ENCODE measurements at regions not wholly inside any gene's neighbourhood (a gene's known extent, or its start where the extent isn't known, plus 50 kb on each side); places are given as distances from the start of the nearest gene placed in this dataset.
"Not testable (repeated sequence)": the region's sequence is repeated elsewhere in the genome, so short reads cannot be mapped to it uniquely, and the experiment has no call there.

GRCh38 chr9:90506402-90506801 lies 136.2 kb downstream of the DIRAS2 start:
- H3K23ac ChIP-seq (ENCODE audit: low read depth, low read length, poor library complexity); H2BK12ac ChIP-seq (ENCODE audit: low read length); H3K4me2 ChIP-seq (ENCODE audit: insufficient read depth, low read length, poor library complexity, severe bottlenecking); H4K91ac ChIP-seq (ENCODE audit: low read depth, low read length, poor library complexity); H2BK5ac ChIP-seq (ENCODE audit: low read length); H3K14ac ChIP-seq (ENCODE audit: low read length); H3K79me1 ChIP-seq (ENCODE audit: low read depth, low read length); H2AFZ ChIP-seq (ENCODE audit: low read length); H3K18ac ChIP-seq (ENCODE audit: low read length); H3K27me3 ChIP-seq (ENCODE audit: control insufficient read depth in 3 of 3, insufficient read depth in 3 of 3, low read depth in 1 of 3, low read length in 3 of 3); H3K36me3 ChIP-seq (replicated peaks in 1 of 2; ENCODE audit: control insufficient read depth in 2 of 2, insufficient read depth in 2 of 2, low read length in 2 of 2); H2BK120ac ChIP-seq (ENCODE audit: low read depth, low read length); H3K4me3 ChIP-seq (ENCODE audit: low read length in 2 of 2); H3K4ac ChIP-seq (ENCODE audit: low read length); H2AK5ac ChIP-seq (ENCODE audit: low read depth, low read length); H2BK15ac ChIP-seq (ENCODE audit: low read length); H4K8ac ChIP-seq (ENCODE audit: low read depth, low read length); DNase-seq (ENCODE audit: low spot score); H3K9ac ChIP-seq (ENCODE audit: low read depth, low read length, poor library complexity); H3K27ac ChIP-seq (replicated peaks; ENCODE audit: low read length): not testable (repeated sequence)
- Histone ChIP-seq H3K4me1 (ENCODE audit: control insufficient read depth in 2 of 2, insufficient read depth in 1 of 2, low read depth in 1 of 2, low read length in 2 of 2) (peaks cover 1 to 11% of the 10 kb centered on the region in 2 donors), H3K9me3 (replicated peaks in 1 of 2; ENCODE audit: control insufficient read depth in 2 of 2, insufficient read depth in 1 of 2, low read depth in 1 of 2, low read length in 2 of 2) (peaks cover 3 to 16% of the 10 kb centered on the region in 2 donors)
- WGBS, 2 donors (ENCODE audit: extremely low coverage in 2 of 2, insufficient read length in 2 of 2, insufficient replicate concordance in 1 of 2), result no CpG with 5 or more reads among the region's 4 CpGs

- H3K4me2 ChIP-seq (ENCODE audit: insufficient read depth, low read length, poor library complexity, severe bottlenecking), result no peak overlapping the region
- H3K4ac ChIP-seq (ENCODE audit: low read length), result no peak overlapping the region
- H2AFZ ChIP-seq (ENCODE audit: low read length), result no peak overlapping the region
- H2BK15ac ChIP-seq (ENCODE audit: low read length), result no peak overlapping the region
- H3K27ac ChIP-seq (replicated peaks; ENCODE audit: low read length), result no peak overlapping the region
- no peaks in the 10 kb centered on the region for H3K4me1 ChIP-seq (ENCODE audit: control insufficient read depth in 2 of 2, insufficient read depth in 1 of 2, low read depth in 1 of 2, low read length in 2 of 2)
- H3K9me3 ChIP-seq (replicated peaks in 1 of 2; ENCODE audit: control insufficient read depth in 2 of 2, insufficient read depth in 1 of 2, low read depth in 1 of 2, low read length in 2 of 2), result peaks cover 3 to 13% of the 10 kb centered on the region in 2 donors
- H3K4me3 ChIP-seq (ENCODE audit: low read length in 2 of 2), result no peak overlapping the region
- H3K27me3 ChIP-seq (ENCODE audit: control insufficient read depth in 3 of 3, insufficient read depth in 3 of 3, low read depth in 1 of 3, low read length in 3 of 3), result no peaks in the 10 kb centered on the region
- H2AK5ac ChIP-seq (ENCODE audit: low read depth, low read length), result no peak overlapping the region
- no peak overlapping the region for H3K14ac ChIP-seq (ENCODE audit: low read length)
- H2BK12ac ChIP-seq (ENCODE audit: low read length), result no peak overlapping the region
- no peak for DNase-seq (ENCODE audit: low spot score)
- no peaks in the 10 kb centered on the region for H3K79me1 ChIP-seq (ENCODE audit: low read depth, low read length)
- H3K18ac ChIP-seq (ENCODE audit: low read length), result no peak overlapping the region
- H3K36me3 ChIP-seq (replicated peaks in 1 of 2; ENCODE audit: control insufficient read depth in 2 of 2, insufficient read depth in 2 of 2, low read length in 2 of 2), result no peaks in the 10 kb centered on the region
- no peak overlapping the region for H4K91ac ChIP-seq (ENCODE audit: low read depth, low read length, poor library complexity)
- H4K8ac ChIP-seq (ENCODE audit: low read depth, low read length), result no peak overlapping the region
- no peak overlapping the region for H3K9ac ChIP-seq (ENCODE audit: low read depth, low read length, poor library complexity)
- no CpG with 5 or more reads among the region's 2 CpGs for WGBS, 2 donors (ENCODE audit: extremely low coverage in 2 of 2, insufficient read length in 2 of 2, insufficient replicate concordance in 1 of 2)
- no peak overlapping the region for H3K23ac ChIP-seq (ENCODE audit: low read depth, low read length, poor library complexity)
- H2BK120ac ChIP-seq (ENCODE audit: low read depth, low read length), result no peak overlapping the region
- H2BK5ac ChIP-seq (ENCODE audit: low read length), result no peak overlapping the region
These were observed 135.0 kb downstream of the DIRAS2 start for GRCh38 chr9:90507621-90508020.

GRCh38 chr9:90508940-90509339 lies 133.7 kb downstream of the DIRAS2 start:
- DNase-seq (ENCODE audit: low spot score), result no peak
- WGBS, 2 donors (ENCODE audit: extremely low coverage in 2 of 2, insufficient read length in 2 of 2, insufficient replicate concordance in 1 of 2), result no CpG with 5 or more reads among the region's 2 CpGs

GRCh38 chr9:90511711-90512110 lies 130.9 kb downstream of the DIRAS2 start:
- Histone ChIP-seq H3K79me1 (ENCODE audit: low read depth, low read length) (no peaks in the 10 kb centered on the region), H3K27ac (replicated peaks; ENCODE audit: low read length) (no peak overlapping the region), H3K14ac (ENCODE audit: low read length) (no peak overlapping the region), H2BK120ac (ENCODE audit: low read depth, low read length) (no peak overlapping the region), H2AK5ac (ENCODE audit: low read depth, low read length) (no peak overlapping the region), H4K8ac (ENCODE audit: low read depth, low read length) (no peak overlapping the region), H2BK15ac (ENCODE audit: low read length) (no peak overlapping the region), H3K4ac (ENCODE audit: low read length) (no peak overlapping the region), H3K23ac (ENCODE audit: low read depth, low read length, poor library complexity) (no peak overlapping the region), H2BK12ac (ENCODE audit: low read length) (no peak overlapping the region), H3K4me1 (ENCODE audit: control insufficient read depth in 2 of 2, insufficient read depth in 1 of 2, low read depth in 1 of 2, low read length in 2 of 2) (no peaks in the 10 kb centered on the region), H3K18ac (ENCODE audit: low read length) (no peak overlapping the region), H3K36me3 (replicated peaks in 1 of 2; ENCODE audit: control insufficient read depth in 2 of 2, insufficient read depth in 2 of 2, low read length in 2 of 2) (no peaks in the 10 kb centered on the region), H3K4me3 (ENCODE audit: low read length in 2 of 2) (no peak overlapping the region), H2BK5ac (ENCODE audit: low read length) (no peak overlapping the region), H4K91ac (ENCODE audit: low read depth, low read length, poor library complexity) (no peak overlapping the region), H3K4me2 (ENCODE audit: insufficient read depth, low read length, poor library complexity, severe bottlenecking) (no peak overlapping the region), H3K27me3 (ENCODE audit: control insufficient read depth in 3 of 3, insufficient read depth in 3 of 3, low read depth in 1 of 3, low read length in 3 of 3) (no peaks in the 10 kb centered on the region), H3K9ac (ENCODE audit: low read depth, low read length, poor library complexity) (no peak overlapping the region), H3K9me3 (replicated peaks in 1 of 2; ENCODE audit: control insufficient read depth in 2 of 2, insufficient read depth in 1 of 2, low read depth in 1 of 2, low read length in 2 of 2) (peaks cover 0 to 2% of the 10 kb centered on the region in 2 donors), H2AFZ (ENCODE audit: low read length) (no peak overlapping the region)
- DNase-seq (ENCODE audit: low spot score), result no peak
- WGBS, 2 donors (ENCODE audit: extremely low coverage in 2 of 2, insufficient read length in 2 of 2, insufficient replicate concordance in 1 of 2), result no CpG with 5 or more reads among the region's 6 CpGs

More at GRCh38 chr9:90508940-90509339, 133.7 kb downstream of the DIRAS2 start:
- H2BK12ac ChIP-seq (ENCODE audit: low read length), result no peak overlapping the region
- no peak overlapping the region for H4K8ac ChIP-seq (ENCODE audit: low read depth, low read length)
- no peak overlapping the region for H3K4me3 ChIP-seq (ENCODE audit: low read length in 2 of 2)
- H3K18ac ChIP-seq (ENCODE audit: low read length), result no peak overlapping the region
- H3K27me3 ChIP-seq (ENCODE audit: control insufficient read depth in 3 of 3, insufficient read depth in 3 of 3, low read depth in 1 of 3, low read length in 3 of 3), result no peaks in the 10 kb centered on the region
- H2AFZ ChIP-seq (ENCODE audit: low read length), result no peak overlapping the region
- H3K79me1 ChIP-seq (ENCODE audit: low read depth, low read length), result no peaks in the 10 kb centered on the region
- H3K4me2 ChIP-seq (ENCODE audit: insufficient read depth, low read length, poor library complexity, severe bottlenecking), result no peak overlapping the region
- H3K23ac ChIP-seq (ENCODE audit: low read depth, low read length, poor library complexity), result no peak overlapping the region
- H4K91ac ChIP-seq (ENCODE audit: low read depth, low read length, poor library complexity), result no peak overlapping the region
- H2BK120ac ChIP-seq (ENCODE audit: low read depth, low read length), result no peak overlapping the region
- H3K4me1 ChIP-seq (ENCODE audit: control insufficient read depth in 2 of 2, insufficient read depth in 1 of 2, low read depth in 1 of 2, low read length in 2 of 2), result no peaks in the 10 kb centered on the region
- H3K4ac ChIP-seq (ENCODE audit: low read length), result no peak overlapping the region
- H3K27ac ChIP-seq (replicated peaks; ENCODE audit: low read length), result no peak overlapping the region
- no peaks in the 10 kb centered on the region for H3K36me3 ChIP-seq (replicated peaks in 1 of 2; ENCODE audit: control insufficient read depth in 2 of 2, insufficient read depth in 2 of 2, low read length in 2 of 2)
- peaks cover 0 to 3% of the 10 kb centered on the region in 2 donors for H3K9me3 ChIP-seq (replicated peaks in 1 of 2; ENCODE audit: control insufficient read depth in 2 of 2, insufficient read depth in 1 of 2, low read depth in 1 of 2, low read length in 2 of 2)
- H2BK5ac ChIP-seq (ENCODE audit: low read length), result no peak overlapping the region
- H3K14ac ChIP-seq (ENCODE audit: low read length), result no peak overlapping the region
- no peak overlapping the region for H2AK5ac ChIP-seq (ENCODE audit: low read depth, low read length)
- H3K9ac ChIP-seq (ENCODE audit: low read depth, low read length, poor library complexity), result no peak overlapping the region
- no peak overlapping the region for H2BK15ac ChIP-seq (ENCODE audit: low read length)

Data from neuronal stem cell (in vitro differentiated cells).